GM12873 (cell line): ENCODE measurements at regions not wholly inside any gene's neighbourhood (a gene's known extent, or its start where the extent isn't known, plus 50 kb on each side); places are given as distances from the start of the nearest gene placed in this dataset.

Experiments used
- TF ChIP-seq, protein P1 (sequence below): IDR thresholded peaks from 2 replicates; pipeline ENCODE4 v1.5.1; 2012; ENCODE audit warnings: low read depth, mild to moderate bottlenecking, moderate library complexity, low read length, control low read depth; ENCODE audit not compliant: insufficient read depth; ENCODE audit errors: missing control alignments

- TF ChIP-seq, protein P1, sequence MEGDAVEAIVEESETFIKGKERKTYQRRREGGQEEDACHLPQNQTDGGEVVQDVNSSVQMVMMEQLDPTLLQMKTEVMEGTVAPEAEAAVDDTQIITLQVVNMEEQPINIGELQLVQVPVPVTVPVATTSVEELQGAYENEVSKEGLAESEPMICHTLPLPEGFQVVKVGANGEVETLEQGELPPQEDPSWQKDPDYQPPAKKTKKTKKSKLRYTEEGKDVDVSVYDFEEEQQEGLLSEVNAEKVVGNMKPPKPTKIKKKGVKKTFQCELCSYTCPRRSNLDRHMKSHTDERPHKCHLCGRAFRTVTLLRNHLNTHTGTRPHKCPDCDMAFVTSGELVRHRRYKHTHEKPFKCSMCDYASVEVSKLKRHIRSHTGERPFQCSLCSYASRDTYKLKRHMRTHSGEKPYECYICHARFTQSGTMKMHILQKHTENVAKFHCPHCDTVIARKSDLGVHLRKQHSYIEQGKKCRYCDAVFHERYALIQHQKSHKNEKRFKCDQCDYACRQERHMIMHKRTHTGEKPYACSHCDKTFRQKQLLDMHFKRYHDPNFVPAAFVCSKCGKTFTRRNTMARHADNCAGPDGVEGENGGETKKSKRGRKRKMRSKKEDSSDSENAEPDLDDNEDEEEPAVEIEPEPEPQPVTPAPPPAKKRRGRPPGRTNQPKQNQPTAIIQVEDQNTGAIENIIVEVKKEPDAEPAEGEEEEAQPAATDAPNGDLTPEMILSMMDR: no peak
Measured at GRCh38 chr1:163562355-163562754, 240.6 kb downstream of the NUF2 start.

GRCh38 chr1:163565166-163565565, 243.4 kb downstream of the NUF2 start:
- TF ChIP-seq, protein P1: no peak

DNA sequence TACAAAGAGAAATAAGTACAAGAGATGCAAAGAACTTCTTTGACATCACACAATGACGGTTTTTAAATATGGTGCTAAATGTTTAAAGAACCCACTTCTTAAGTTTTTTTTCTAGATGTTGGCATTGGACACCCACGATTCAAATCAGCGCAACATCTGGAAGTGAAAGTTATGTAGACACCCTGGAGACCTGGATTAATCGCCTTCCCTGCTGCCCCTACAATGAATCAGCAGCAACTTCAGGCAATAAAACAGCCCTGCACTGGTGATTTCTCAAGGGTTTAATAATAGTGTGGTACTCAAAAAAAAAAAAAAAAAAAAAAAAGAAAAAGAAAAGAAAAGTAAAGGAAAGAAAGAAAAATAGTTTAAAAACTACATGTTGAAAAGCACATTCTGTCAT, 248.3 kb downstream of the NUF2 start:
- TF ChIP-seq, protein P1: no peak

DNA sequence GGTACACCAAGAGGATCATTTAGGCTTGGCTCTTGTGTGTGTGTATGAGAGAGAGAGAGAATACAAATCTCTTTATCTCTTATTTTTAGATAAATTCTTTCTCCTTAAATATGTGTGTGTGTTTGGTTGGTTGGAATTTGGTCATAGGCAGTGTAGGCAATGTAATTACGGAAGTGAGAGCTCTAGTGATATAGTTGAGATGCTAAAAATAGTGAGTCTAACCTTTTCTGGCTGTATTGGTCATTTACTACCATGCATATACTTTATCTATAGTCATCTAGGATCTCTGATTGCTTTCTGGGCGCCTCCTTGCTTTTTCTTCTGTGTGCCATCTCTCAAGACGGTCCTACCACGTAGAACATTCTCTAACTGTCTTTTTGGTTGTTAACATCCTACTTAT, 250.2 kb downstream of the NUF2 start:
- TF ChIP-seq, protein P1: no peak

DNA sequence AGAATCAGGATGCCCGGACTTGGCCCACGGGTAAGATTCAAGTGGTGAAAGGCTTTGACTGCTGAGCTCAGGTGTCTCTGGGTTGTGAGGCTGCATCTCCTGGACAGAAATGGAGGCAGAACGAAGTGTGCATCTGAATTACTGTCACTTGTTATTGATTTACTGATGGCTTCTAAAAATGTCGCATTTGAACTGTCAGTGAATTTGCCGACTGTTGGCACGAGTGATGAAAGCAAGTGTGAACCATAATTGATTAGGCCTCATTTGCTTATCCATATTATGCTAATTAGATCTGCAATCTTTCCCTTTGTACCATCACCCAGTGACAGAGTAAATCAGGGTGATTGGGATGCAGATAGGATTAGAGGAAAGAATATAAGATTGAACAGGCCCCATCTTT, 252.4 kb downstream of the NUF2 start:
- TF ChIP-seq, protein P1: no peak

DNA sequence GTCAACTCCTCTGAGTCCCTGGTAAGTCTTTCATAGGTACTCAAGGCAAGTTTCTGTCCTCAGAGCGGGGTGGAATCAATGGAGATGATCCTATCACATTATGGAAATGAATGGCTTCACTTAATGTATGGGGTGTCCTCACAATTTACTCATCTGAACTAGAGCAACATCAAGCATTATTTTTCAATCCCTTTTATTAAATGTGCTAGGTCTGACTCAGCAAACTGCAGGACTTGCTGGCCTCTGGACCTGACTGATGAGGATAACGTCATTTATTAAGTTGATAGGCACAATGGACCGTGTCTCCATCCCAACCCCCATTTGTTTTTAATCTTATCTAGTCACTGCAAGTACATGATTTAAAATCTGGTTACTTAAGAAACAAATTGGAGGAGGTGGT, 259.2 kb downstream of the NUF2 start:
- TF ChIP-seq, protein P1: no peak

GRCh38 chr1:163583661-163584181, 262.0 kb downstream of the NUF2 start:
- TF ChIP-seq, protein P1: no peak
